SKM-1 treated with dmso at 0.1 percent for 144 hours (cell line): ENCODE measurements at regions not wholly inside any gene's neighbourhood (a gene's known extent, or its start where the extent isn't known, plus 50 kb on each side); places are given as distances from the start of the nearest gene placed in this dataset.
"Not testable (repeated sequence)": the region's sequence is repeated elsewhere in the genome, so short reads cannot be mapped to it uniquely, and the experiment has no call there.

Experiments
- DNase-seq: peaks from one replicate; lab custom pipeline; 2025; ENCODE audit not compliant: unreplicated experiment; lab: John Stamatoyannopoulos, UW

GRCh38 chr4:128649575-128650205 lies 159.8 kb upstream of the JADE1 start:
- no peak for DNase-seq

- DNase-seq = no peak
Observed at GRCh38 chr4:128649161-128649560, 160.3 kb upstream of the JADE1 start.

GRCh38 chr4:128648021-128648420 lies 161.5 kb upstream of the JADE1 start:
- DNase-seq = no peak

DNA sequence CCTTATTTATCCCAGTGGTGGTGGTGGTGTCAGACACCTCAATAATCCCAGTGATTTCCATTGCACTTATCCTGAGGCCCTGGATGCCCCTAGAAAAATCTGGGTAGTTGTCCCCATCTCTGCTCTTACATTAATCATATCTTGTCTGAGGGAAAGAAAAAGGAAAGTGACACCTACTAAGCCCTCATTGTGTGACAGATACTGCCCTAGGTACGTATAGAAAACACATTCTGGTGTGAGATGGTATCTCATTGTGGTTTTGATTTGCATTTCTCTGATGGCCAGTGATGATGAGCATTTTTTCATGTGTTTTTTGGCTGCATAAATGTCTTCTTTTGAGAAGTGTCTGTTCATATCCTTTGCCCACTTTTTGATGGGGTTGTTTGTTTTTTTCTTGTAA lies 162.6 kb upstream of the JADE1 start:
- DNase-seq = not testable (repeated sequence)

DNA sequence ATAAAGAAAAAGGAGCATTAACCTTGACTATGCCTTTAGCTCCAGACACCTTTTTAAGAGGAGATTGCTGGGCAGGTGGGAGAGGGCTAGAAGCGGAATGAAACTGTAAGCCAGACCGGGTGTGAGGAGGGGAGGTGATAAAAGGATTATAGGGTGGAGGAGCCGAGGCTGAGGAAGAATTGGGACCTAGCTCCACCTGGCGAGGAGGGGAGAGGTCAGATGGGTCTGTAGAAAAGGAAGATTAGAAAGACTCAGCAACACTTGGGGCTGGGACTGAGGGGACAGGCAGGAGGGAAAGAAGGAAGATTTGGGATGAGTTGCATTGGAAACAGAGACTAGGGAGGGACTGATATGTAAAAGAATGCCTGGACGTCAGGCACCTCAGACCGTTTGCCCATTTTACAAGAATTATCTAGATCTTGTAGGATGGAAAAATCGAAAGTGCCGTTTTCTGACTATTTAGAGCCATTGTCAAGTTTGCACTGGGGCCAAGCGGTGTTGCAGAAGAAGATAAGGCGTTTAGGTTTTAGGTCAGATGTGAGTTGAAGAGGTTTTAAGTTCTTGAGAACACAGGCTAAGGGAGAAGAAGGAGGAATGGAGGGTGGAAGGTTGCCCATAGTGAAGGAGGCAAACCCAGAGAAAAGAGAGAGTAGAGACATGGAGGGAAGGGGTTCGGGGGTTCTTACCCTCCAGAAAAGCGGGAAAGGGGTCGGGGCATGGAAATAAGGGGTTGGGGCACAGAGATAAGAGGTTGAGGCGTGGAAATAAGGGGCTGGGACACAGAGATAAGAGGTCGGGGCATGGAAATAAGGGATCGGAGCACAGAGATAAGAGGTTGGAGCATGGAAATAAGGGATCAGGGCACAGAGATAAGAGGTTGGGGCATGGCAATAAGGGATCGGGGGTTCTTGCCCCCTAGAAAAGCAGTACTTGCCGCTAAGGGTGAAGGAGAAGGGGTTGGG lies 164.5 kb upstream of the JADE1 start:
- not testable (repeated sequence) for DNase-seq

- DNase-seq = not testable (repeated sequence)
Observed at GRCh38 chr4:128644107-128644506, 165.4 kb upstream of the JADE1 start.

DNA sequence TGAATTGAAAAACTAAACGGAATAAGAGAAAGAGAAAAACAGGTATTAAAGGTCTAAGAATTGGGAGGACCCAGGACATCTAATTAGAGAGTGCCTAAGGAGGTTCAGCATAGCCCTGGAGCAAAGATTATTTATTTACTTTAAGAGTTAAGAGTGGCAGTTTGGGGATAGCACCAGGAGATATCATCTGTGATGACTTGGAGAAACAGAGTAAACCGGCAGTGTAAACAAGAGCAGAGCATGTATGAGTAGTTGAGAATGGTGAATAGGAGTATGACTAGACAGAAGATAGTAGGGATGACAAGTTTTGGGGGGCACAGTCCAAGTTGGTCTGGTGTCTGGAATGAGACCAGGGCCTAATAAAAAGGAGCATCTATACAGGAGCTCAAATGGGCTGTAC lies 167.9 kb upstream of the JADE1 start:
- not testable (repeated sequence) for DNase-seq

- no peak for DNase-seq
Observed at GRCh38 chr4:128639541-128640270, 169.8 kb upstream of the JADE1 start.

DNA sequence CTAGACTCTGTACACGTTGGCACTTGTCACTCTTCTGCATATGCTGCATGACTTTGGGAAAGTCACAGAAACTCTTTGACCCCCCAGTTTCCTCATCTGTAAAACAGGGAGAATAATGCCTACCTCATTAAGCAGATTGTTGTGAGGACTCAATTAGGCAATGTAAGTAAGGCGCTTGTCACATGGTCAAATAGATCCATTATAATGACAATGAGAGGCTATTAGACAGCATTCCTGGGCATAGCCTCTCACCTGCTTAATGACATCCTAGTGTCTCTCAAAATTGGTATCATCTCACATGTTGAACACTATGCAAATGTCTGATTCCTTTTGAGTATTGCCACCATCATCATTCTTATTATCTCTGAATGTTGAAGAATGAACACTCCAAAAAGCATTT lies 172.6 kb upstream of the JADE1 start:
- DNase-seq = no peak

DNA sequence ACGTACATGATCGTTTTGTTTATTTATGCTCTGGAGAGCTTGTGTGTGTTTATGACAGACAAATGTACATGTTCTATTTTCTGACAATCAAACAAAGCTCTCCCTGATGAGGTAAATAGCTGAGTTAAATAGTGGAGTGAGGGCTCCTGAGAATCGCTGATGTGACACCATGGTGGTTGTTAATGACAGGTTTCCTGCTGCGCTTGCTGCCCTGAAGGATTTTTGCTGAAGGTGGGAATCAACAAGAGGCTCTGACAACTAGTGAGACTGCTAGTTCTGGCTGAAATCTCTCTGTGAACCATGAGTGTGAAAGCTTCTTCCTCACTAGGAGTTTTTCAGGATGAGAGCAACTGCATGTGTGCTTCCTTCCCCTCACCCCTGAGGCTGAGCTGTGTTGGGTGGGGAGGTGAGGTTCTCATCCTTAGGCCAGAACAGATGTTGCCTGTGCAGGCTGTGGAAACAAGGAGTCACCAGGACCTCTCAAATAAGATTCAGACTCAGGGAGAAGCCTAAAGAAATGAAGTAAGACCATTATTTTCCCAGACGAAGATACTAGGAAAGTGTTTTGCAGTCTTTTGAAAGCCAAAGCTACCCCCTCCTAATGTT lies 173.4 kb upstream of the JADE1 start:
- DNase-seq = no peak

- DNase-seq = no peak
Observed at GRCh38 chr4:128635141-128635954, 174.2 kb upstream of the JADE1 start.

GRCh38 chr4:128633067-128633466 lies 176.4 kb upstream of the JADE1 start:
- peak; percentile 22 for DNase-seq

GRCh38 chr4:128630871-128631270 lies 178.6 kb upstream of the JADE1 start:
- no peak for DNase-seq

DNA sequence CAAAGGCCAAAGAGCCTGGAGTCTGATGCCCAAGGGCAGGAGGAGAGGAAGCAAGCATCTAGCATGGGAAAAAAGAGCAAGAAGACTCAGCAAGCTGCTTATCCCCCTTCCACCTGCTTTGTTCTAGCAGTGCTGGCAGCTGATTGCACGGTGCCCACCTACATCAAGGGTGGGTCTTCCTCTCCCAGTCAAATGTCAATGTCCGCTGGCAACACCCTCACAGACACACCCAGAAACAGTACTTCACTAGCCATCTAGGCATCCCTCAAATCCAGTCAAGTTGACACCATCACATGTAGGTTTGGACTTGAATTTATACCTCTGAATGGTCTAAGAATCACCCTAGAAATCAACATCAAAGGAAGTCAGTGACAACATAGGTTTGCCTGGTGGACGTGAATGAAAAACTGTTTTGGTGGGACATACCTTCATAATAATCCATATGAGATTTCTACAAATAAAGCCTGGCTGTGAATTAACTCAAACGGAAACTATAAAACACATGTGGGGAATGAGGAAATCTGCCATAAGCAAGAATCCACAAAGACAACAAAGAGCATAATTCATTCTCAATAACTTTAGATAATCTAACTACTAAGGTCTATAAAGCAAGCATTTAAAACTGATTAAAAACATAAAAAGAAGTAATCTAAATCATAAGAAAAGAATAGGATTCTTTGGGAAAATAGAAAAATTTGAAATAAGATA lies 185.8 kb upstream of the JADE1 start:
- no peak for DNase-seq

GRCh38 chr4:128620279-128620965 lies 189.1 kb upstream of the JADE1 start:
- not testable (repeated sequence) for DNase-seq

DNA sequence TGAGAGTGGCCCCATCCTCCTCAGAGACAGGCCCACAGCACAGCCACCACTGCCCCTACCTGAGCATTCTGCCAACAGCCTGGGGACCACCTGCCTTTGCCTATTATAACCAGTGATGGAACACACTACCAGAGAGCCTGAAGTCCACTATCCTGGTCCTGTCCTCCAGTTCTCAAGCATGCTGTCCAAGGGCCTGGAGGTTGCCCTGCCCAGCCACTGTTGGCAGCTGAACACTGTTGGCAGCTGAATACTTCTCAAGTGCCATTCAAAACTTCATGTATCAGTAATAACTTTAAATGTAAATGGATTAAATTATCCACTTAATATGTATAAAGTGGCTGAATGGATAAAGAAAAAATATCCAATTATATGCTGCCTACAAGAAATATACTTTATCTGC lies 194.3 kb upstream of the JADE1 start:
- DNase-seq = no peak

GRCh38 chr4:128608006-128608405 lies 201.5 kb upstream of the JADE1 start:
- DNase-seq = no peak

GRCh38 chr4:128606173-128606572 lies 203.3 kb upstream of the JADE1 start:
- no peak for DNase-seq

GRCh38 chr4:128604840-128605239 lies 204.7 kb upstream of the JADE1 start:
- no peak for DNase-seq
